A673 (cell line): ENCODE measurements at regions not wholly inside any gene's neighbourhood (a gene's known extent, or its start where the extent isn't known, plus 50 kb on each side); places are given as distances from the start of the nearest gene placed in this dataset.

ENCODE experiments used
- CTCF ChIP-seq: fragments of 300-800, 200-600 bp; sonication (generic); conservative IDR thresholded peaks from 2 replicates; pipeline ENCODE4 v1.5.1; 2017; ENCODE audit warnings: low read depth, mild to moderate bottlenecking, antibody characterized with exemption, low read length, moderate library complexity, mixed read lengths
- EZH2 ChIP-seq: fragments of 200-600 bp; sonication (generic); IDR thresholded peaks from 2 replicates; pipeline ENCODE4 v1.6.1; 2017; ENCODE audit warnings: borderline replicate concordance, low read depth, mild to moderate bottlenecking, mixed read lengths, antibody characterized with exemption, low read length; ENCODE audit not compliant: poor library complexity, severe bottlenecking

GRCh38 chr4:148964456-148964855, 522.2 kb upstream of the NR3C2 start:
- TF ChIP-seq EZH2 (no peak), CTCF (no peak)
